ENCODE measurements at regions not wholly inside any gene's neighbourhood (a gene's known extent, or its start where the extent isn't known, plus 50 kb on each side); places are given as distances from the start of the nearest gene placed in this dataset.
A peak's percentile ranks its signal among the peaks of the same experiment; 100 is the strongest.
"Not testable (repeated sequence)": the region's sequence is repeated elsewhere in the genome, so short reads cannot be mapped to it uniquely, and the experiment has no call there.

DNA sequence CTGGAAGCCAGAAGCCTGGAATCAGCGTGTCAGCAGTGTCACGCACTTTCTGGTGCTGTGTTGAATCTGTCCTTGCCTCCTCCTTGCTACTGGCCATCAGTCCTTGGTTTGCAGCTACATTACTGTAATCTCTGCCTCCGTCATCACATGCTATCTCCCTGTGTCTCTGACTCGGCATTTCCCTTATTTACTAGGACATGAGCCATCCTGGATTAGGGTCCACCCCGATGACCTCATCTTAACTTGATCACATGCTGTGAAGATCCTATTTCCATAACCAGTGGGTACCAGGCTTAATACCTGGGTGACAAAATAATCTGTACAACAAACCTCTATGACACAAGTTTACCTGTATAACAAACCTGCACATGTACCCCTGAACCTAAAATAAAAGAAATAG is 518.0 kb upstream of the KLF6 start:
- no peak for DNase-seq (ENCODE audit: low spot score)

DNA sequence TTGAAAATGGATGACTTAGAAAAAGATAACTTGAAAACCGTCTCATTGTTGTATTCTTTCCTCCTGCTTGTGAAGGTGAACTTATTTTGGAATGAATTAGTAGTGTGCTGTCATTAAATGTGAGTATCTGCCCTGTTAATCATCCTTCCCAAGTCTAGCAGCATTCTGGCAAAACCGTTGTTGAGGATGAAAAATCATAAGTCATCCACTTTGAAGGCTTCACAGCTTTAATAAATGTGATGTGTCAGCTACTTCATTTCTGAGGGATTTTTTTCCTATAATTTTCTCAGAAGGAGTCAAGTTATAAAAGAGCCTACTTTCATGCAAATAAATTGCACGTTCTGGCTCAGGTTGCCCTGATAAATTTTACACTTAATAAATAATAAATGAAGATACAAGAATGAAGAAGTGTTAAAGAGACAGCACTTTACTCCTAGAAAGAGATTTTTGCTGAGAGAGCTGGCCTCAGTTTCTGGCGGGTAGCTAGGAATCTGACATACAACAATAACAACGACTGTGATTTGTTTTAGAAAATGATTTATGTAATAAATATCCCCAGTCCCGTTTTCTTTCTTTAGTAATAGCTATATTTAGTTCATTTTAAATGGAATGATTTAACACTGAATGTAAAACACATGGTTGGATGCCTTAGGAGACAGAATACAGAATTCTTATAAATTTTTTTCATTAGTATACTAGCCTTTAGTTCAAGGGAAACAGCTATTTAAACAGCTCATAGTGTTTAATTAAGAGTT is 516.5 kb upstream of the KLF6 start:
- no peak for DNase-seq (ENCODE audit: low spot score)

DNA sequence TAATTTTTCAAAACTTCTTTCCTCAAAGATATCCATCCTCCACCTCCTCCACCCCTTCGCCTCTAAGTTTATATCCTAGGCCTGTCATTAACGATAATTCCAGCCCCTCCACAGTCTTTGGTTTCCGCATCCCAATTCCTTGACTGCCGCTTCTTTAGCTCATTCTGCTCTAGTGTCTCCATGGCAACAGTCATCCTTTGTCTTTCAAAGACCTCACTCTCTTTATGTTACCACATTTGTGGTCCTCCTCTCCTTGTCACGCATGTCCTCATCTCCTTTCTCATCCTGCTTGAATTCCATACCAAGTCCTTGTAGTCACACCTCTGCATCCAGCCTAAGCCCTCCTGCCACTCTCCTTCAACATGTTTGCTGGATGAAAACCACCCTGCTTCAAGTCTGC is 511.2 kb upstream of the KLF6 start:
- DNase-seq (ENCODE audit: low spot score): no peak

DNA sequence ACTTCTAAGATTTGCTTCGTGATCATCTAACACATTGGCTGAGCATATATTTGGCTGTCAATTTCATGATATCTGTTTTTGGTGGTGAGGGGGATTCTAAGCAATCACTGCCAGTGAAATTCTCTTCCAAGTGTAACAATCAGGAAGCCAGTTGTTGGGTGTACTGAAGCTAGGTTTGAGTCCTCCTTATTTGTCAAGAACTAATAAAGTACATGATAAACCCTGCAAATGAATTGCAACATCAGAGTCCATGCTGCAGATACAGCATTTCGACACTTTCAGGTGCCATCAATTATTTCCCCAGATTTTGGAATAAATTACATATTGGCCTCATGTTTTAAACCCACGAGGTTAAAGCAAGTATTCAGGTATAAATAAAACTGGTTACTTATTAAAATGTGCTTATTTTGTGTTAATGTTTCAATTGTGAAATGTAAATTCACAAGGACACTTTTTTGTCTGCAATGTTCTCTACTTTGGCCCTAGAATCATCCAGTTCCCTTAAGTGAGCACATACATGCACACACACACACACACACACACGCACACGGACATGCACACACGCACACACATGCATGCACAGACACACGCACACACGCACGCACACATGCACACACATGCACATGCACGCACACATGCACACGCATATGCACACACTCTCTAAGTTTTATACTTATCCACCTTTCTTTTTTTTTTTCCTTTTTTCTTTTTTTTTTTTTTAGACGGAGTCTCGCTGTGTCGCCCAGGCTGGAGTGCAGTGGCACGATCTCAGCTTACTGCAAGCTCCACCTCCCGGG is 510.2 kb upstream of the KLF6 start:
- no peak for DNase-seq (ENCODE audit: low spot score)

DNA sequence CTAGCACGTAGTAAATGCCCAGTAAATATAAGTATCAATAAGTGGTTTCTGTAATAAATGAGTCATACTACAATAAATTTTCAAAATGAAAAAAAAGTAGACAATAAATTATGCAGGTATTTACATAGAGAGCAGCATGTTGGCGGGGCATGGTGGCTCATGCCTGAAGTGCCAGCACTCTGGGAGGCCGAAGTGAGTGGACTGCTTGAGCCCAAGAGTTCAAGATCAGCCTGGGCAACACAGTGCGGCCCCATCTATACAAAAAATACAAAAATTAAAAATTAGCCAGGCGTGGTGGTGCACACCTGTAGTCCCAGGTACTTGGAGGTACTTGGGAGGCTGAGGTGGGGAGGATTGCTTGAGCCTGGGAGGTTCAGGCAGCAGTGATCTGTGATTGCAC is 509.3 kb upstream of the KLF6 start:
- DNase-seq (ENCODE audit: low spot score): no peak

DNA sequence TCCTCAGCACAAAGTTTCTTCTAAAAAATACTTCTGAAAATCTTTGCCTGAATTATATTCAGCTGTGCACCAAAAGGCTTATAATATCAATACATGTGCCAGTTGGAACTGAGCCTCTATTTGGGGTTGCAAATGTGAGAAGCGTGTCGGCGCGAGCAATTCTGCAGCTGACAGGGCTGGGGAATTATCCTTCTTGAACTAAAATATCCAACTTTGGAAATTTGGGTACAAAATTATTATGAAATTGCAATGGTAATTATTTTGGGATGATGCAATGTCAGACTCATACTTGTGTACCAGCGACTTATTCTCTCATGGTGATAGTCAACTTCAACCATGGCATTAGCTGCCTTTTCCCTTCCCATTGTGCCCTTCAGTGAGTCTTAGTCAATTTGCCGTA is 507.0 kb upstream of the KLF6 start:
- no peak for DNase-seq (ENCODE audit: low spot score)

DNA sequence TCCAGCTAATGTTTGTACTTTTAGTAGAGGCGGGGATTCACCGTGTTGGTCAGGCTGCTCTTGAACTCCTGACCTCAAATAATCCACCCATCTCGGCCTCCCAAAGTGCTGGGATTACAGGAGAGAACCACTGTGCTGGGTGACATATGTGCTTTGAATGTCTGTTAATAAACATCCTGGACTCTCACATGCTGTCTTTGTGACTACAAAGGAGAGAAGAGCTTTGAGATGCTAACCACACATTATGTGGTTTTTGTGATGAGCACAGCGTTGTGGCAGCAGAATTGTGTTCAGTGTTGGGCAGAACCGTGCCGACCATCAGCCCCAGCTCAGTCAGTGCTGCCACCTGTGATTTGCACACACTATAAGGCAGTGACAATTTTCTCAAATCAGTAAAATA is 500.1 kb upstream of the KLF6 start:
- no peak for DNase-seq (ENCODE audit: low spot score)

DNA sequence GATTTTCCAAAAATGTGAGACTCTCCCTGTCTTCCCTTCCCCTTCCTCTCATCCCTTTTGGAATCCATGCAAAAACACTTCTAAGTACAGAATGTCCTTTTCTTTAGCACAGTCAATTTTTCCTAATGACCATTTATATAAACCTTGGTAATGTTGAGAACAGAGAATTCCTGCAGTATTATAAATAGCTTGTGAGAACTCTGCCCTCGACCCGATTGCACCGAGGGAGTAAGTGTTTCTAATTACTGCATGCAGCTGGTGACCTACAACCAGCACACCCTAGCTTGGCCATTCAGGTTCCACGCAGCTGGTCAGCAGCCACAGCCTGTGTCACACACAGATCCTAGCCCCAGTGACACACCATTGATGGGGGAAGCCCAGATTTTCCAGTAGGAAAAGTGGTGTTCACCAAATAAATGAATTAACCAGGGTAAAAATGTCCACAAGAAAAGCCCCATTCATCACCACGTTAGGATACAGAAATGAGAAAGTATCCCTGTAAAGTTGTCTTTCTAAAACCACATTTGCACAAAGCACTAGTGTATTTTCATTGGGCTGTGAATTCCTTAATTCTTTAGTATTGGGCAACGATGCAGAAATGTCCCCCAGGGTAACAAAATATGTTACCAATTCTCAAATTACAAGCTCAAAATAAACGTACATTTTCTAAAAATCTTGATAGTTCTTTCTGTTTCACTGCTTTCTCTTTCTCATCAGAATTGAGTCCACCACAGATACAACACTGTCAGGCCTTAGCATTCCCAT is 499.0 kb upstream of the KLF6 start:
- DNase-seq (ENCODE audit: low spot score): no peak

DNA sequence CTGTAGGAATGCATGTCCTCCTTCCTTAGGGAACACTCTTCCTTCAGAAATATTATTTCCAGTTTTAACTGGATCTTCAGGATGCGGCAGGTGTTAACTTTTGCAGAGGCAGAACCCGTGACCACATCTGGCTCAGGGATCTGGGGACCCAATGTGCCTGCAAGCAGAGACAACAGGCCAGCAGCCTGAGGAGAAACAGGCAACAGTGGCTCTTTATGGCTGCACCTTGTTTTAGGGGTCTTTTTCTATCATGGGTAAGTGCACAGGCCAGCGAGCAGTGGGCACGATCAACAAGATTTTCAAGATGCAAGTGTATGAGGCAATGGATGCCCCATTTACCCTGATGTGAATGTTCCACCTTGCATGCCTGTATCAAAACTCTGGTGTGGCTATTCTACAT is 497.5 kb upstream of the KLF6 start:
- no peak for DNase-seq (ENCODE audit: low spot score)

DNA sequence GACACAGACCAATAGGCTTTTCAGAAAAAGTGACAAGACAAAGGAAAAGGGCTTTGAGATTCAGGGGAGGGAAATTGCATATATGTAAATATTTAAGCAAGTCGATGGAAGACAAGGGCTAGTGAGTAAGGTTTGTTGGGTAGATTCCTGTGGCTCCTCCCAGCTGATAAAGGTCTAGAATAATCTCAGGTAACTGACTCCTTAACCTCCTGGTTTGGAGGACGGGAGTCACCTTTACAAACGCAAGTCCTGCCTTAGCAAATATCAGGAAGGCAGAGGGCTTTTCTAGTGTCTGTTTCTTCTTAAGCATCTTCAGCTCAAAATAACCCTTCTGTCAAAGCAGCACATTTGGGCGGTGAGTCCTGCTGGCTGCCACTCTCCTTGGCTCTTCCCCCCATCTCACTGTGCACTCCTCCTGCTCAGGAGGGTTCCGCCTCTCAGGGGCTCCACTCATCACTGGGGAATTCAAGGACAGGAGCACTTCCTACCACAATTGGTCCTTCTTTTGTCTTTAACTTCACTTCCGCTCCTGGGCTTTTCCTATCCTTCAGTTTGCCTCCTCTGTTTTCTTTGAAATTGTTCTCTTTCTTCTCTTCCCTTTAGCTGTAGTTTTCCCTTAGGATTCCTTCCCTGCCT is 496.3 kb upstream of the KLF6 start:
- DNase-seq (ENCODE audit: low spot score): no peak

DNA sequence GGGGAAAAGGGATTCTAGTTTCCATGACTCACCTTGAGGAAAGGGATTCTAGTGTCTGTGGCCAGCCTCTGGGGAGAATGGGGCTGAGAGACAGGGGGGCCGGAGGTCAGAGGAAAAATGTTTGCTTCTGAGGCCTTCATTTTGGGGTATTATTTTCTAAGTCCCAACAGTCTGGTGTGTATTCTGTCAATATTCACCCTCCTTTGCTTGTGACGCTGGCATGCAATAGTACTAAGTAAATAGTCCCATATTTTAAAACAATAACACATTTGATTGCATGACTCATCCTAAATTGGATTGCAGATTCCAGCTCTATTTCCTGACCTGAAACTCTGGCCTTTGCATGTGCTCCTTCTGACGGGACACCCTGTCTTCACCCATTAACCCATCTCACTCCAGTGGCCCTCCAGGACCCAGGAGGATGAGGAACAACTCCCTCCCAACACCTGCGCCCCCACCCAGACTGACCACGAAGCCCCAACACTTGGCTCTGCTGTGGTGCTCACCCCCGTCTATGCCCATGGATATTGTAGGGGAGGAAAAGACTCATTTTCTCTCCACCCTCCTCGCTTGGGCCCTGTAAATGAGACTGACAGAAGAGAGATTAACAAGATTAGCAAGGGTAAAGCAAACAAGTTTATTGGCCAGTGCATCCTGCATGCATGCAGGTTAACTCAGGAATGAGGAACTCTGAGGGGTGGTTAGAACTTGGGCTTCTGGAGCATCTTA is 495.6 kb upstream of the KLF6 start:
- DNase-seq (ENCODE audit: low spot score): no peak

DNA sequence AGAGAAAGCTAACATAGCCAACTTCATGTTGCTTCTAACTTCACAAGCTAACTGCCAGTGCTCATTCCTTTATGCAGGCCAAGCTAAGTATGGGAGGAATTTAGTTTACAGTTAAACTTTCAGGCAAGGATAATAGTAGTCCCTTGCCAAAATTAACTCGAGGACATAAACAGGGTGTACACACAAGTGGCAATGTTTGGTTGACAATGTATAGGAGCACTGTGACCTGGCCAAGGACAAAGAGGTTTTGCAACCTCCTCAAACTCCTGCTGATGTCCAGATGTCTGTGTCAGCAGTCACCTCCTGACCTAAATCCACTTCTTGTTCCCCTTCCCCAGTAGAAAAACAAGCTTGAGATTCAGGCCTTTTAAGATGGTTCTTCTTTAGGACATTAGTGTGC is 494.6 kb upstream of the KLF6 start:
- DNase-seq (ENCODE audit: low spot score): no peak

DNA sequence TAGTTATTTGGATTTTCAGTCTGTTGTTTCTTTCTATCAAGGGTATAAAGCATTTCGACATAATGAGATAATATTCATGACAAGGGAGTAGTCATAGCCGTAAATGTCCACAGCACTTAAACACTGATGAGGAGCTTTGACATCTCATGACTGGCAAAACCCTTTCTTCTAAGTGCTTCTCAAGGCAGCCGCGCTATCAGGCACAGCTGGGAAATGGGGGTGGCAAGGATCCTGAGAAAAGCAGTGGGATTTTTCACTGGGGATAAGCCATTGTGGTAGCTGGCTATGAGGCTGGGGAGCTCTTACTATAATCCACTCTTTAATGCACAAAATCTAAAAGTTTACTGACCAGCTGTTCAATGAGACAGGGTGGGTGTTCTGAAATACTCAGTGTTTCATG is 493.2 kb upstream of the KLF6 start:
- peak; percentile 84 for DNase-seq (ENCODE audit: low spot score)

DNA sequence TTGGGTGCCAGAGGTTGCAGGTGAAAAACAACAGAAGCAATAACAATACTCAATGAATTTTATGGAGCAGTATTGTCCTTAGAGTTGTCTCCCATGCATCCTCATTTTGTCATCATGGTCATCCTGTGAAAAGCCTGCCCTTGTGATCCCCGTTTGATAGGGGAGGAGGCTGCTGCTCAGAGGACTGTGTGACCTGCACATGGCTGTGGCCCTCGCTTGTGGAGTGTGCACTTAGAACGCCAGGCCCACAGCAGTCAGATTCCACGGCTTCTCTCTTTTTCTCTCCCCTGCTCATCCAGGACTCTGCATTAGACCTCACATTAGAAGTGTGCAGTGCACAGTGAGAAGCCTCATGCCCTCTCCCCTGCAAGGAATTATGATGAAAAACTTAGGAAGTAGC is 491.1 kb upstream of the KLF6 start:
- DNase-seq (ENCODE audit: low spot score): no peak

DNA sequence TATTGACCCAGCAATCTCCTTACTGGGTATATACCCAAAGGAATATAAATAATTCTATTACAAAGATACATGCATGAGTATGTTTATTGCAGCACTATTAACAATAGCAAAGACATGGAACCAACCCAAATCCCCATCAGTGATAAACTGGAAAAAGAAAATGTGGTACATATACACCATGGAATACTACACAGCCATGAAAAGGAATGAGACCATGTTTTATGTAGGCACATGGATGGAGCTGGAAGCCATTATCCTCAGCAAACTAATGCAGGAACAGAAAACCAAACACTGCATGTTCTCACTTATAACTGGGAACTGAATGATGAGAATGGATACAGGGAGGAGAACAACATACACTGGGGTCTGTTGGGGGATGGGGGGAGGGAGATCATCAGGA is 489.7 kb upstream of the KLF6 start:
- DNase-seq (ENCODE audit: low spot score): not testable (repeated sequence)

DNA sequence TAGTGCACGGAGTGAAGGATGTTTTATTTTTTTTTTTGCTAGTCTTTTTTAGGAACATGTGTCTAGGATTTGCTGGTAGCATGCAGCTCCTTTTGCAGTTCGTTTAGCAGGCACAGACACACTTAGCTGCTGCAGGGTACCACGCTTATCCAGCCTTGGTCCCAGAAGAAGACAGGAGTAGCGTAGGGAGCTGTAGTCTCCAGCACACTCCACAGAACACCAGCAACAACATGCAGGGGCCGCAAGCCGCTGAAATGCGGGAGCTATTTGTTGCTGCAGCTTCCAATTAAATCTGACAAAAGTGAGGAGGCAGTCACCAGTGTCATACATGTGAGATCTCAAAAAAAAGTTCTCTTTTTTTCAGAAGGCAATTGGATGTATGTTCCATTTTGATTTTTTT is 486.2 kb upstream of the KLF6 start:
- DNase-seq (ENCODE audit: low spot score): no peak

DNA sequence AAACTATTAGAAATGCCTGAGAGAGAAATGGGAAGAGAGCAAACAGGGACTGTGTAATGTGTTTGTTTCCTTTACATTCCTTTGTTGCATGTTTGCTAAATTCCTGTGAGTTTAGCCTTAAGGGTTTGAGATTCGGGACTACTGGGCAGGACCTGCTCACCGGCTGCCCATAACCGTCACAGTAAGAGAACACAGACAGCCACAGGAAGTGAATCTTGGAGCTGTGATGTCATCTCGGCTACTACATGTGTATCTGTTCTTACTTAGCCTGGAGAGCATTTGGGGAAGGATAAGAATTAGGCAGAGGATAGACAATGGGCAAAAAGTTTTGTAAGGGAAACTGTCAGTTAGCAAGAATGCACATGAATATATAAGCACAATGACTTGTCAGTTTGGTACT is 485.1 kb upstream of the KLF6 start:
- peak; percentile 74 for DNase-seq (ENCODE audit: low spot score)

DNA sequence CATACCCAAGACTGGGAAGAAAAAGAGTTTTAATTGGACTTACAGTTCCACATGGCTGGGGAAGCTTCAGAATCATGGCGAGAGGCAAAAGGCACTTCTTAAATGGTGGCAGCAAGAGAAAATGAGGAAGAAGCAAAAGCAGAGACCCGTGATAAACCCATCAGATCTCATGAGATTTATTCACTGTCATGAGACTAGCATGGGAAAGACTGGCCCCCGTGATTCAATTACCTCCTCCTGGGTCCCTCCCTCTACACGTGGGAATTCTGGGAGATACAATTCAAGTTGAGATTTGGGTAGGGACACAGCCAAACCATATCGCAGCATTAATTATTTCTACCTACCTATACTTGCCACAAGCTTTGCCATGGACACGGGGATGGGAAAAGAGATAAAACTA is 483.5 kb upstream of the KLF6 start:
- not testable (repeated sequence) for DNase-seq (ENCODE audit: low spot score)

DNA sequence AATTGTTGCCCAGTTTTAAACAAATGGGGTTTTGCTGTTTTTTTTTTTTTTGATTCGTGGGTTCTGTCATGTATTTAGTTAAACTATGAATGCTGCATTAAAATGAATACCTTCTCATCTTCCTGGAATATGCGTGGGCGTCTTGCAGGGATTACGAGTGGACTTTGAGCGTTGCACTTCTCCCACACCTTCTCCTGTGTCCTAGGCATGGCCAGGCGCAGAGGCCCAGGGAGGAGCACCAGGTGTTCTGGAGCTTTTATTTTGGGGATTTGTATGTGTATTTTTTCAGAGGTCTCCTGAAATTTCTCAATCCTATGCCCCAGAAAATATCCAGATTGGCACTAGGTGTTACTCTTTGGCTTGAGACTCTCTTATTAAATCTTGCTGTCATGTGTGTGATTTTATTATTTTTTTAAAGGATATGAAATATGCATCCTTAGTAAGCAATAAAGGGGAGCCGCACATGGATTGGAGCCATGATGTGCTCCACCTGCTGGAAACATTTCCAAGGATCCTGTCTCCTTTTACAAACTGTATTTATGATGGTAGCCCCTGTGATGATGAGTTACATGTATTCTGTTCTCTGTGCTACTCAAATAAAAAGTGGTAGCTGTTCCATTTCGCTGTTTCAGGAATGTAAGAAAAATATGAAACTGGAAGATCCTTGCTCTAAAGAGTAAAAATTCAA is 482.2 kb upstream of the KLF6 start:
- no peak for DNase-seq (ENCODE audit: low spot score)

DNA sequence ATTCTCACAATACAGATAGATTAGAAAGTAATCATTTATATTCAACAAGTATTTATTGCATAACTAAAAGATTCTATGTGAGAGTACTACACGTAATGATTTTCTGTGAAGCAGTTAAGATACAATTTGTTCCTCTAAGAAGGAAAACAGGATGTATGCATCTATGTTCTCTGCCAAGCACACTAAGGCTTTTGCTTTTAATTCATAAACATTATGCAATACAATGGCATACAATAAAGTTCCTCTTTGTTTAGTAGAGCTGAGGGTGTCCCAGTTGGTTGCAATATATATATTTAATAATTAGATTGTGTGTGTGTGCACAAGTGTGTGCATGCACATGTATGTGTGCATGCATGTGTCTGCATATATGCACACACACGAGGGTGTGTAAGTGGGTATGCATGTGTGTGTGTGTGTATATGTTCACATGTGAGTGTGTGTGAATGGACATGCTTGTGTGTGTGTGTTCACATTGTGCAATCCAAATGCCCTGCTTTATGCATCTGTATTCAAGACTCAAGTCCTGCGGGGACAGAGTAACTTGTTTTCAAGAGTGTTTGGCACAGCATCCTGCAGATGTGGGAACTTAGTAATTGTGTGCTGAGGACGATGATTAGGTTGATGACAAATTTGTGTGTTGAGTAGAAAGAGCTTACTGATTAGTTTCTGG is 481.5 kb upstream of the KLF6 start:
- no peak for DNase-seq (ENCODE audit: low spot score)

Data from umbilical cord (tissue), 1 donor.